SK-N-MC (cell line): ENCODE measurements at regions not wholly inside any gene's neighbourhood (a gene's known extent, or its start where the extent isn't known, plus 50 kb on each side); places are given as distances from the start of the nearest gene placed in this dataset.

Experiments used
- EZH2 ChIP-seq: fragments of 200-600 bp; sonication (generic); IDR thresholded peaks from one replicate; pipeline ENCODE4 v1.6.1; 2017; ENCODE audit warnings: antibody characterized with exemption
- POLR2AphosphoS5 ChIP-seq: IDR thresholded peaks from 2 replicates; pipeline ENCODE4 v1.6.1; 2012; ENCODE audit warnings: mild to moderate bottlenecking, low read depth, low read length, borderline replicate concordance

DNA sequence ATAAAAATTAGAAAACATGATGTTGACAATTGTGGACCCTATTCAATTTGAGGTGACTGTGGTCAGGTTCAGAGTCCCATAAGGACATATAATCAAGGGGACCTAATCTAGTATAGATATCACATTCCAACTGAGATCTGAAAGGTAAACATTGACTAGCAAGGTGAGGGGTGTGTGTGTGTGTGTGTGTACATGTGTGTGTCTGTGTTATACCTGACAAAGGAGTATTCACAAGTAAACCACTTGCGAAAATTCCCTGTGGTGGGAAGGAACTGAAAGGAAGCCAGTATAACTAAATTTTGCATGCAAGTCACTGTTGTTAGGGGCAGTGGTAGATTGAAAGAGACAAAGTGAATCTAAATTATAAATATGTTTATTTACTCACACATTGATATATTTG, 723.7 kb downstream of the COL12A1 start:
- TF ChIP-seq POLR2AphosphoS5 (no peak), EZH2 (no peak)
